ENCODE measurements at regions not wholly inside any gene's neighbourhood (a gene's known extent, or its start where the extent isn't known, plus 50 kb on each side); places are given as distances from the start of the nearest gene placed in this dataset.
"Not testable (repeated sequence)": the region's sequence is repeated elsewhere in the genome, so short reads cannot be mapped to it uniquely, and the experiment has no call there.

GRCh38 chr5:157997991-157998504 lies 139.1 kb upstream of the CLINT1 start:
- DNase-seq: no peak

GRCh38 chr5:157994906-157995519 lies 136.1 kb upstream of the CLINT1 start:
- DNase-seq: peak; percentile 80

- no peak for DNase-seq
Measured at GRCh38 chr5:157993986-157994691, 135.2 kb upstream of the CLINT1 start.

GRCh38 chr5:157993201-157993600 lies 134.3 kb upstream of the CLINT1 start:
- no peak for DNase-seq

- no peak for DNase-seq
Measured at GRCh38 chr5:157990583-157991181, 131.7 kb upstream of the CLINT1 start.

GRCh38 chr5:157989296-157989695 lies 130.4 kb upstream of the CLINT1 start:
- DNase-seq: no peak

GRCh38 chr5:157987259-157987658 lies 128.3 kb upstream of the CLINT1 start:
- DNase-seq: no peak

- no peak for DNase-seq
Measured at GRCh38 chr5:157986431-157986990, 127.6 kb upstream of the CLINT1 start.

GRCh38 chr5:157984611-157985010 lies 125.7 kb upstream of the CLINT1 start:
- DNase-seq: no peak

- no peak for DNase-seq
Measured at GRCh38 chr5:157983906-157984551, 125.1 kb upstream of the CLINT1 start.

- no peak for DNase-seq
Measured at GRCh38 chr5:157978061-157978460, 119.1 kb upstream of the CLINT1 start.

GRCh38 chr5:157976429-157976828 lies 117.5 kb upstream of the CLINT1 start:
- DNase-seq: no peak

- DNase-seq: no peak
Measured at GRCh38 chr5:157972579-157972978, 113.6 kb upstream of the CLINT1 start.

GRCh38 chr5:157971571-157972216 lies 112.7 kb upstream of the CLINT1 start:
- DNase-seq: peak; percentile 78

- not testable (repeated sequence) for DNase-seq
Measured at GRCh38 chr5:157968570-157968969, 109.6 kb upstream of the CLINT1 start.

- no peak for DNase-seq
Measured at GRCh38 chr5:157965989-157966388, 107.0 kb upstream of the CLINT1 start.

- no peak for DNase-seq
Measured at GRCh38 chr5:157965040-157965678, 106.2 kb upstream of the CLINT1 start.

GRCh38 chr5:157963761-157964160 lies 104.8 kb upstream of the CLINT1 start:
- DNase-seq: no peak

- no peak for DNase-seq
Measured at GRCh38 chr5:157963244-157963643, 104.3 kb upstream of the CLINT1 start.

- not testable (repeated sequence) for DNase-seq
Measured at GRCh38 chr5:157962686-157963085, 103.7 kb upstream of the CLINT1 start.

GRCh38 chr5:157961896-157962590 lies 103.1 kb upstream of the CLINT1 start:
- DNase-seq: no peak
